ENCODE measurements at regions not wholly inside any gene's neighbourhood (a gene's known extent, or its start where the extent isn't known, plus 50 kb on each side); places are given as distances from the start of the nearest gene placed in this dataset.

DNA sequence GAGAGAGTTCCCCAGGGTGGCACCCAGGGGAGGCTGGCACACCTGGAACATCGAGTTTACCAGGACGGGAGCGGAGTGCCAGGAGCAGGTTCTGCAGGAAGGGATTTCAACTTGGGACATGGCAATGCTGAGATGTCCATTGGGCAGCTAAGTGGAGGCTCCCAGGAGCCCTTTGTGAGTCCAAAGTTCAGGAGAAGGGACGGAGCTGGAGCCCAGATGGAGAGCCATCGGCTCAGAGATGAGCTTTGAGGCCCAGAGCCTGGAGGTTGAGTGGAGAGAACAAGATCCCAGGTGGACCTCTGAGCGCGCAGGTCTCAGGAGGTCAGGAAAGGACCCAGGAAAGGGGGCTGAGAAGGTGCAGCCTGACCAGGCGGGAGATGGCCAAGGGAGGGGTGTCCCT lies 67.5 kb upstream of the AFDN start:
- TF ChIP-seq POLR2A (IDR thresholded peaks at IDR 0.05) = no peak
- TF ChIP-seq, protein P1, sequence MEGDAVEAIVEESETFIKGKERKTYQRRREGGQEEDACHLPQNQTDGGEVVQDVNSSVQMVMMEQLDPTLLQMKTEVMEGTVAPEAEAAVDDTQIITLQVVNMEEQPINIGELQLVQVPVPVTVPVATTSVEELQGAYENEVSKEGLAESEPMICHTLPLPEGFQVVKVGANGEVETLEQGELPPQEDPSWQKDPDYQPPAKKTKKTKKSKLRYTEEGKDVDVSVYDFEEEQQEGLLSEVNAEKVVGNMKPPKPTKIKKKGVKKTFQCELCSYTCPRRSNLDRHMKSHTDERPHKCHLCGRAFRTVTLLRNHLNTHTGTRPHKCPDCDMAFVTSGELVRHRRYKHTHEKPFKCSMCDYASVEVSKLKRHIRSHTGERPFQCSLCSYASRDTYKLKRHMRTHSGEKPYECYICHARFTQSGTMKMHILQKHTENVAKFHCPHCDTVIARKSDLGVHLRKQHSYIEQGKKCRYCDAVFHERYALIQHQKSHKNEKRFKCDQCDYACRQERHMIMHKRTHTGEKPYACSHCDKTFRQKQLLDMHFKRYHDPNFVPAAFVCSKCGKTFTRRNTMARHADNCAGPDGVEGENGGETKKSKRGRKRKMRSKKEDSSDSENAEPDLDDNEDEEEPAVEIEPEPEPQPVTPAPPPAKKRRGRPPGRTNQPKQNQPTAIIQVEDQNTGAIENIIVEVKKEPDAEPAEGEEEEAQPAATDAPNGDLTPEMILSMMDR (IDR thresholded peaks at IDR 0.05) = no peak

DNA sequence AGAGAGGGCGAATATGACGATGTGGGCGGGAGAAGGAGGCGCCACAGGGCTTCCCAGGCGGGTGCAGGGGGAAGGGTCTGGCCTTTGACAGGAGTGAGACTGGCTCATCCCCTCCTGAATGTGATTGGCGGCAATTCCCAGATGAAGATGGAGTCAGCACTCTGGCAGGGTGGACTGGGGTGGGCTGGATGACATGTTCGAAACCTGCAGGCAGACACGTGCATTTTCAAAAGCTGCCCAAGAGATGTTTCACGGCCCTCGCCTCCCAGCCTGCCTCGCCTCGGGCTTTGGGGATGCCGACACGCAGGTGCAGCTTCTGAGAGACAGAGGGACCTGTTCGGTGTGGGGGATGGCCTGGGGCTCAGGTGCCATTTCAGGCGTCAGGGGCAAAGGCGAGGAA lies 66.8 kb upstream of the AFDN start:
- no peak for DNase-seq
- H3K4me1 ChIP-seq = peaks cover 4 to 15% of the 10 kb centered on the region in 2 donors
- WGBS, 2 donors = 94 to 97% methylated on average over 11 to 17 of the region's 17 CpGs
- H3K36me3 ChIP-seq = no peaks in the 10 kb centered on the region
- intact Hi-C loops (cut with DNase I) = no loop called here
- H3K27ac ChIP-seq = no peak overlapping the region
- no peak overlapping the region for H3K4me3 ChIP-seq (replicated peaks in 1 of 3)
- TF ChIP-seq, protein P1 (IDR thresholded peaks at IDR 0.05) = no peak
- TF ChIP-seq POLR2A (IDR thresholded peaks at IDR 0.05) = no peak
- H3K9me3 ChIP-seq = no peaks in the 10 kb centered on the region
- no peaks in the 10 kb centered on the region for H3K27me3 ChIP-seq

More for the DNA sequence above, 67.5 kb upstream of the AFDN start:
- no peak overlapping the region for H3K27ac ChIP-seq
- no peaks in the 10 kb centered on the region for H3K9me3 ChIP-seq
- intact Hi-C loops (cut with DNase I) = no loop called here
- H3K27me3 ChIP-seq = no peaks in the 10 kb centered on the region
- H3K36me3 ChIP-seq = no peaks in the 10 kb centered on the region
- peaks cover 4 to 15% of the 10 kb centered on the region in 2 donors for H3K4me1 ChIP-seq
- DNase-seq = no peak
- H3K4me3 ChIP-seq (replicated peaks in 1 of 3) = no peak overlapping the region
- 94 to 97% methylated on average over 8 of the region's 8 CpGs for WGBS, 2 donors

DNA sequence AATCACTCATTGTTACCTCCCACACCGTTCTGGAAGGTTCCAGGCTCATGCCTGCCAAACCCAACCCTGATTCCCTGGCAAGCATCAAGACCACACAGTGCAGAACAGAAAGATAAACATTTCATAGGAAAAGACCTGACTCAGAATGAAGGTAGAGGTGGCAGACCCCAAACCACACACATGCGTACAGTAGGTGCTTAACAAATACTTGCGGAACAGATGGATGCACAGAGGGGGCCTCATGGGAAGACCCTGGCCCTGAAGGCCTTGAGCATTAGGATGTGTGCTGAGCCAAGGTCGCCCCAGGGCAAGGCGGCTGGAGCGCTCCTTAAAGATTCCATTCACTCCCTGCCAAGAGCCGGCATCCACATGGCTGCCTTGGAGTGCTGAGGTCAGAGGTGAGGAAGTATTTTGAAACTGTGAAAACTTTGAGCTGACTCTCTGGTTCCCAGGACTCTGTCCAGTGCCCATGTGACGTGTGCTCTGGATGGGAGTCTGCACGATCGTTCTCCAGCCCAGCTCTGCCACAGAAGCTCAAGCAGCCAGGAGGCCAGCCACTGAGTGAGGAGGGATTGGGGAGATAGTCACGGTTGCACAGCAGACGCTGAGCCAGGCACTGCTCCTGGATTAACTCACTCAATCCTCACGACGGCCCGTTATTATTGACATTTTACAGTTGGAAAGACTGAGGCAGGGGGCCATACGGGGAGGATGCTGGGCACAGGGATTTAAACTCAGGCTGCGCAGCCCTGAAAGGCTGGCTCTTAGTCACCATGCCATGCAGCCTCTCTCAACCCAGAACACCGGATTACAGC lies 65.5 kb upstream of the AFDN start:
- TF ChIP-seq POLR2A (IDR thresholded peaks at IDR 0.05) = no peak
- TF ChIP-seq, protein P1 (IDR thresholded peaks at IDR 0.05) = no peak
- peak overlapping the region in 2 of 3 donors; percentile 3 to 39 for H3K27ac ChIP-seq

DNA sequence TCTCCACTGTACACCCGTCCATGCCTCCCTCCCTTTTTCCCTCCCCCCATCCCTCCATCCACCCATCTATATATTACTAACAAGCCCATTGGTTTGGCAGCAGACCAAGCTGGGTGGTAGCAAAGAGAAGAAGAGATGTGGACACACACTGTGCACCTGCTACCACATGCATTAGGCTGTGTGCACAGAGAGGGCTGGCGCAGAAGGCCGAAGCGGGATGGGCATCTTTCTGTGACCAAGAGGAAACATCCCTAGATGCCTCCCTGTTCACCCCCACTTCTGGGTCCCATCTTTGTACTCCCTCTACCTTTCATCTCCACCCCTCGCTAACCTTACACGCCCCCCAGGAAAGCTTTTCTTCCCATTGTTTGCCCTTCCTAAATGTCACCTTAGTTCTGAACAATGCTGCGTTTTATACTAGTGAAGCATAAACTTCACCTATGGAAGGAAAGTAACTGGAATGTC lies 64.9 kb upstream of the AFDN start:
- no peak for DNase-seq
- Histone ChIP-seq H3K4me3 (replicated peaks in 1 of 3) (no peak overlapping the region), H3K4me1 (peaks cover 4 to 15% of the 10 kb centered on the region in 2 donors), H3K36me3 (no peaks in the 10 kb centered on the region), H3K27ac (peak overlapping the region in 2 of 3 donors; percentile 3 to 39), H3K27me3 (no peaks in the 10 kb centered on the region), H3K9me3 (no peaks in the 10 kb centered on the region)
- intact Hi-C loops (cut with DNase I) = no loop called here
- WGBS, 2 donors = 89 to 95% methylated on average over 7 of the region's 7 CpGs
- TF ChIP-seq, protein P1 (IDR thresholded peaks at IDR 0.05) = no peak
- no peak for TF ChIP-seq POLR2A (IDR thresholded peaks at IDR 0.05)

More for the DNA sequence above, 65.5 kb upstream of the AFDN start:
- intact Hi-C loops (cut with DNase I) = no loop called here
- DNase-seq = peak; percentile 42 to 56
- Histone ChIP-seq H3K36me3 (no peaks in the 10 kb centered on the region), H3K27me3 (no peaks in the 10 kb centered on the region), H3K4me1 (peaks cover 4 to 15% of the 10 kb centered on the region in 2 donors), H3K4me3 (replicated peaks in 1 of 3) (no peak overlapping the region), H3K9me3 (no peaks in the 10 kb centered on the region)
- WGBS, 2 donors = 55 to 64% methylated on average over 15 to 18 of the region's 18 CpGs

DNA sequence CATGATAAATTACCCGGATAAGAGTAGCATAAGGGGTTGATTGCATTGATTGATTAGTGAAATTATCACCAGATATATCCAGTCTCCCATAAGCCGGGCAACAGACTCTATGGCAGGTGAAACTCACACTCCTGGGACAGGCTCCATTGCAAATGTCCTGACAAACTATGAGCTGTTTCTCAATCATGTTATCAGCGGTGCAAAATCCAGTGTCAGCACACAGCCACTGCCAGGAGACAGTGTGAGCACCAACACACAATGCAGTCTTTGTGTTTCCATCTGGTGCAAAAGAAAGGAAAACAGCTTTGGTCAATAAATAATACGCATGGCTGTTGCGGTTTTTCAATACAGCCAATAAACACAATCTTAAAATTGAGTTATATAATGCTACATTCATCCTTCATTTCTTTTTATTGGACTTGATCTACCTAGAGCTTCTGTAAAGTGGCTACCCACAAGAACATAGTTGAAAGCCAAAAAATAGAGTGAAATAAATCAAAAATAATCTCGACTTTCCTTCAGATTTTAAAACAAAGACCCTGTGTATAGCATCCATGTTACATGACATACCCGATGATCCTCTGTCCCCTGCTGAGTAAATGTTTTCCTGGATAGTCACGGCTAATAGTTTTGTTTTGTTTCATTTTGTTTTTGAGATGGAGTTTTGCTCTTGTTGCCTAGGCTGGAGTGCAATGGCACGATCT lies 64.3 kb upstream of the AFDN start:
- WGBS, 2 donors = 94 to 96% methylated on average over 9 of the region's 9 CpGs
- H3K36me3 ChIP-seq = no peaks in the 10 kb centered on the region
- H3K9me3 ChIP-seq = no peaks in the 10 kb centered on the region
- no peak for DNase-seq
- H3K27me3 ChIP-seq = no peaks in the 10 kb centered on the region
- no peak overlapping the region for H3K4me3 ChIP-seq (replicated peaks in 1 of 3)
- TF ChIP-seq, protein P1 (IDR thresholded peaks at IDR 0.05) = no peak
- no peak for TF ChIP-seq POLR2A (IDR thresholded peaks at IDR 0.05)
- intact Hi-C loops (cut with DNase I) = no loop called here
- no peak overlapping the region for H3K27ac ChIP-seq
- peaks cover 4 to 15% of the 10 kb centered on the region in 2 donors for H3K4me1 ChIP-seq

Data from thyroid gland (tissue), 4 donors.